ENCODE measurements at regions not wholly inside any gene's neighbourhood (a gene's known extent, or its start where the extent isn't known, plus 50 kb on each side); places are given as distances from the start of the nearest gene placed in this dataset.

GRCh38 chr2:16413947-16414346, 251.7 kb downstream of the CYRIA start:
- Mint-ChIP-seq H3K9me3 (peaks cover 22% of the 10 kb centered on the region), H3K36me3 (ENCODE audit: low read depth) (peaks cover 8% of the 10 kb centered on the region), H3K27me3 (ENCODE audit: low read depth) (no peaks in the 10 kb centered on the region), H3K4me1 (peaks cover 26% of the 10 kb centered on the region), H3K27ac (ENCODE audit: unreplicated experiment) (no peak overlapping the region), H3K4me3 (no peak overlapping the region)
- DNase-seq (ENCODE audit: low read depth, low spot score) = no peak
- no peak for TF ChIP-seq CTCF (conservative IDR thresholded peaks at IDR 0.05)

GRCh38 chr2:16413285-16413684, 252.3 kb downstream of the CYRIA start:
- TF ChIP-seq CTCF (conservative IDR thresholded peaks at IDR 0.05) = no peak
- Mint-ChIP-seq H3K9me3 (peaks cover 20% of the 10 kb centered on the region), H3K36me3 (ENCODE audit: low read depth) (peaks cover 8% of the 10 kb centered on the region), H3K27me3 (ENCODE audit: low read depth) (no peaks in the 10 kb centered on the region), H3K27ac (ENCODE audit: unreplicated experiment) (peak overlapping the region; percentile 44), H3K4me1 (peaks cover 30% of the 10 kb centered on the region), H3K4me3 (no peak overlapping the region)
- DNase-seq (ENCODE audit: low read depth, low spot score) = no peak

GRCh38 chr2:16412321-16413030, 253.2 kb downstream of the CYRIA start:
- peaks cover 37% of the 10 kb centered on the region for H3K4me1 Mint-ChIP-seq
- no peak for TF ChIP-seq CTCF (conservative IDR thresholded peaks at IDR 0.05)
- H3K27me3 Mint-ChIP-seq (ENCODE audit: low read depth) = no peaks in the 10 kb centered on the region
- H3K4me3 Mint-ChIP-seq = no peak overlapping the region
- no peak for DNase-seq (ENCODE audit: low read depth, low spot score)
- peaks cover 20% of the 10 kb centered on the region for H3K9me3 Mint-ChIP-seq
- H3K36me3 Mint-ChIP-seq (ENCODE audit: low read depth) = peaks cover 8% of the 10 kb centered on the region
- no peak overlapping the region for H3K27ac Mint-ChIP-seq (ENCODE audit: unreplicated experiment)

- Mint-ChIP-seq H3K36me3 (ENCODE audit: low read depth) (peaks cover 8% of the 10 kb centered on the region), H3K27ac (ENCODE audit: unreplicated experiment) (no peak overlapping the region), H3K4me3 (no peak overlapping the region), H3K9me3 (peaks cover 20% of the 10 kb centered on the region), H3K27me3 (ENCODE audit: low read depth) (no peaks in the 10 kb centered on the region), H3K4me1 (peaks cover 44% of the 10 kb centered on the region)
- DNase-seq (ENCODE audit: low read depth, low spot score) = no peak
- TF ChIP-seq CTCF (conservative IDR thresholded peaks at IDR 0.05) = no peak
These were observed 253.8 kb downstream of the CYRIA start for GRCh38 chr2:16411788-16412187.

GRCh38 chr2:16409849-16410248, 255.8 kb downstream of the CYRIA start:
- no peaks in the 10 kb centered on the region for H3K27me3 Mint-ChIP-seq (ENCODE audit: low read depth)
- H3K36me3 Mint-ChIP-seq (ENCODE audit: low read depth) = peaks cover 5% of the 10 kb centered on the region
- H3K4me1 Mint-ChIP-seq = peaks cover 62% of the 10 kb centered on the region
- H3K27ac Mint-ChIP-seq (ENCODE audit: unreplicated experiment) = no peak overlapping the region
- DNase-seq (ENCODE audit: low read depth, low spot score) = no peak
- peaks cover 16% of the 10 kb centered on the region for H3K9me3 Mint-ChIP-seq
- TF ChIP-seq CTCF (conservative IDR thresholded peaks at IDR 0.05) = no peak
- no peak overlapping the region for H3K4me3 Mint-ChIP-seq

All from neural crest cell (in vitro differentiated cells).